DND-41 (cell line): ENCODE measurements at regions not wholly inside any gene's neighbourhood (a gene's known extent, or its start where the extent isn't known, plus 50 kb on each side); places are given as distances from the start of the nearest gene placed in this dataset.

Experiments
- ATAC-seq: fragments of 200-7000 bp; cut with Tn5 transposase; 3 replicates; pipeline ENCODE4 v1.9.1; 2021; ENCODE audit warnings: low read depth; ENCODE audit not compliant: insufficient read depth
- DNase-seq: peaks from one replicate; pipeline ENCODE4 v3.0.0-alpha.2; 2020
- H2AFZ ChIP-seq: 2 replicates; pipeline ENCODE4 v1.6.0; 2012; ENCODE audit warnings: low read depth, low read length
- H3K27ac ChIP-seq: 2 replicates; pipeline ENCODE4 v1.5.1; 2012; ENCODE audit warnings: low read length, inconsistent platforms
- H3K27me3 ChIP-seq: fragments of 200-600 bp; sonication (generic); 2 replicates; pipeline ENCODE4 v1.6.0; 2012; ENCODE audit warnings: low read length, mild to moderate bottlenecking, inconsistent platforms; ENCODE audit not compliant: insufficient read depth, poor library complexity
- H3K36me3 ChIP-seq: 2 replicates; pipeline ENCODE4 v1.5.1; 2012; ENCODE audit warnings: low read length, inconsistent platforms; ENCODE audit not compliant: insufficient read depth
- H3K4me1 ChIP-seq: 2 replicates; pipeline ENCODE4 v1.5.1; 2012; ENCODE audit warnings: mild to moderate bottlenecking, low read length; ENCODE audit not compliant: insufficient read depth
- H3K4me2 ChIP-seq: 2 replicates; pipeline ENCODE4 v1.6.0; 2012; ENCODE audit warnings: mild to moderate bottlenecking, moderate library complexity, low read length, inconsistent platforms; ENCODE audit not compliant: insufficient read depth
- H3K4me3 ChIP-seq, 2 experiments: fragments of 200-600 bp in 1 of 2; shearing (Covaris generic) in 1 of 2; 2 replicates each; pipeline ENCODE4 v1.5.1; 2012 to 2016; ENCODE audit warnings: inconsistent platforms in 2 of 2, low read length in 2 of 2, mild to moderate bottlenecking in 2 of 2, low read depth in 1 of 2, moderate library complexity in 1 of 2
- H3K79me2 ChIP-seq: 2 replicates; pipeline ENCODE4 v1.6.0; 2012; ENCODE audit warnings: low read length, inconsistent platforms; ENCODE audit not compliant: insufficient read depth
- H3K9ac ChIP-seq: 2 replicates; pipeline ENCODE4 v1.6.0; 2012; ENCODE audit warnings: low read depth, mild to moderate bottlenecking, inconsistent platforms, low read length, moderate library complexity
- H3K9me3 ChIP-seq: 2 replicates; pipeline ENCODE4 v1.5.1; 2012; ENCODE audit warnings: low read length, moderate library complexity, mild to moderate bottlenecking, inconsistent platforms; ENCODE audit not compliant: insufficient read depth, severe bottlenecking
- H4K20me1 ChIP-seq: 2 replicates; pipeline ENCODE4 v1.6.0; 2012; ENCODE audit warnings: low read length; ENCODE audit not compliant: insufficient read depth
- CTCF ChIP-seq: IDR thresholded peaks from 2 replicates; pipeline ENCODE4 v1.5.1; 2012; ENCODE audit warnings: borderline replicate concordance, low read length, moderate library complexity, mild to moderate bottlenecking; ENCODE audit not compliant: poor library complexity, severe bottlenecking; ENCODE audit errors: extremely low read depth
- EZH2 ChIP-seq: IDR thresholded peaks from 3 replicates; pipeline ENCODE4 v1.6.1; 2012; ENCODE audit warnings: borderline replicate concordance, low read depth, mild to moderate bottlenecking, moderate library complexity, low read length, inconsistent platforms; ENCODE audit not compliant: severe bottlenecking

GRCh38 chr5:26666371-26666770 is 372.0 kb downstream of the CDH9 start:
- H3K79me2 ChIP-seq: no peaks in the 10 kb centered on the region
- ATAC-seq: no peak
- H3K4me3 ChIP-seq: no peak overlapping the region
- no peak overlapping the region for H3K9ac ChIP-seq
- H3K9me3 ChIP-seq: no peaks in the 10 kb centered on the region
- no peak overlapping the region for H2AFZ ChIP-seq
- TF ChIP-seq CTCF (no peak), EZH2 (no peak)
- H3K27me3 ChIP-seq: no peaks in the 10 kb centered on the region
- H4K20me1 ChIP-seq: no peaks in the 10 kb centered on the region
- H3K36me3 ChIP-seq: no peaks in the 10 kb centered on the region
- DNase-seq: no peak
- no peak overlapping the region for H3K4me2 ChIP-seq
- no peak overlapping the region for H3K27ac ChIP-seq
- H3K4me1 ChIP-seq: no peaks in the 10 kb centered on the region

- Histone ChIP-seq H3K79me2 (no peaks in the 10 kb centered on the region), H3K36me3 (no peaks in the 10 kb centered on the region), H3K9ac (no peak overlapping the region), H4K20me1 (no peaks in the 10 kb centered on the region), H3K9me3 (peaks cover 3% of the 10 kb centered on the region), H2AFZ (no peak overlapping the region), H3K4me1 (no peaks in the 10 kb centered on the region), H3K27ac (no peak overlapping the region), H3K27me3 (no peaks in the 10 kb centered on the region), H3K4me3 (no peak overlapping the region), H3K4me2 (no peak overlapping the region)
- DNase-seq (no peak), ATAC-seq (no peak)
- TF ChIP-seq EZH2 (no peak), CTCF (no peak)
These were observed 374.9 kb downstream of the CDH9 start for GRCh38 chr5:26663500-26663899.

- Histone ChIP-seq H3K27ac (no peak overlapping the region), H3K4me3 (no peak overlapping the region), H3K4me1 (no peaks in the 10 kb centered on the region), H3K4me2 (no peak overlapping the region), H3K36me3 (no peaks in the 10 kb centered on the region), H2AFZ (no peak overlapping the region), H4K20me1 (no peaks in the 10 kb centered on the region), H3K79me2 (no peaks in the 10 kb centered on the region), H3K9me3 (peaks cover 3% of the 10 kb centered on the region), H3K27me3 (no peaks in the 10 kb centered on the region), H3K9ac (no peak overlapping the region)
- no peak for DNase-seq
- TF ChIP-seq EZH2: no peak
- no peak for TF ChIP-seq CTCF
- no peak for ATAC-seq
These were observed 375.5 kb downstream of the CDH9 start for GRCh38 chr5:26662806-26663360.

GRCh38 chr5:26660116-26660515 is 378.3 kb downstream of the CDH9 start:
- H3K79me2 ChIP-seq: no peaks in the 10 kb centered on the region
- no peak overlapping the region for H3K4me2 ChIP-seq
- no peaks in the 10 kb centered on the region for H3K36me3 ChIP-seq
- no peak overlapping the region for H3K27ac ChIP-seq
- H3K27me3 ChIP-seq: no peaks in the 10 kb centered on the region
- no peak overlapping the region for H2AFZ ChIP-seq
- ATAC-seq: no peak
- peaks cover 3% of the 10 kb centered on the region for H3K9me3 ChIP-seq
- no peak for DNase-seq
- H3K4me1 ChIP-seq: no peaks in the 10 kb centered on the region
- no peak overlapping the region for H3K9ac ChIP-seq
- H4K20me1 ChIP-seq: no peaks in the 10 kb centered on the region
- H3K4me3 ChIP-seq: no peak overlapping the region
- TF ChIP-seq EZH2 (no peak), CTCF (no peak)
